ENCODE measurements at regions not wholly inside any gene's neighbourhood (a gene's known extent, or its start where the extent isn't known, plus 50 kb on each side); places are given as distances from the start of the nearest gene placed in this dataset.

DNA sequence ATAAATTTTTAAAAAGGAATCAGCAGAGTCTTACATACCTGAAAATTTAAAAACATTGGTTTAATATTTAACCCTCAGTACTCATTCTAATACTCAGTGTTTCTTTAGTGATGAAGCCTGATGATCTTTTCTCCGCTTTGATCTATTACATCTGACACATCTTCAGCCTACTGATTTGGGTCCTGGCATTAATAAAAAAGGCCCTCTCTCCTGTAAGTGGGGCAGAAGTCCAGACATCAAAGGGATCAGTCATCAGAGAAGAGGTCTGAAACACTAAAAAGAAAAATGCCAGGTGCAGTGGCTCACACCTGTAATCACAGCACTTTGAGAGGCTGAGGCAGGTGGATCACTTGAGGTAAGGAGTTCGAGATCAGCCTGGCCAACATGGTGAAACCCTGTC is 581.1 kb upstream of the LRATD1 start:
- TF ChIP-seq CHD2 (IDR thresholded peaks at IDR 0.05; ENCODE audit: borderline replicate concordance, low read depth, low read length), result no peak
- TF ChIP-seq BCLAF1 (IDR thresholded peaks at IDR 0.05), result no peak
- no peak for TF ChIP-seq EP300 (IDR thresholded peaks at IDR 0.05; ENCODE audit: borderline replicate concordance in 1 of 2, control insufficient read depth in 1 of 2, low read depth in 2 of 2, low read length in 2 of 2)
- no peak for TF ChIP-seq MEF2A (IDR thresholded peaks at IDR 0.05; ENCODE audit: insufficient read depth, low read depth, low read length)
- TF ChIP-seq BHLHE40 (IDR thresholded peaks at IDR 0.05; ENCODE audit: borderline replicate concordance in 1 of 2, low read depth in 2 of 2, low read length in 1 of 2), result no peak
